CD4-positive, alpha-beta T cell treated with Interleukin-10 for 1 hour (primary cell): ENCODE measurements at regions not wholly inside any gene's neighbourhood (a gene's known extent, or its start where the extent isn't known, plus 50 kb on each side); places are given as distances from the start of the nearest gene placed in this dataset.

Experiments
- DNase-seq: peaks from one replicate; pipeline ENCODE4 v3.0.0-alpha.2; 2020

DNA sequence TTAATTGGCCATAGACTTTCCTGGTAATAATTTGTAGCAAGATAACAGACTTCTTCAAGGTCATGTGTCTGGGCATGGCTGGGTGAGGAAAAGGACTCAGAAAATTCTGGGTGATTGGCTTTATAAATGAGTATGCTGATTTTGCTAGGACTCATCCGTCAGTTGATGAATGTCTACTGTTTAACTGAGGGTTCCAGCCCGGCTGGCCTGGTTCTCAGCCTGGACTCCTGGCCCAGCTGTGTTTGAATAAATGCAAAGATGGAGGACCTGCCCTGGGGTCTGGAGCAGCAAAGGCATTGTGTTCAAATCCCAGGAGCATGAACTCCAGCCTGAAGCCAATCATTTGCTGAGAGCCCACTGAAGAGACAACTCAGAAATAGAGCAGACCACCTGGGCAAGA lies 323.2 kb downstream of the LRFN2 start:
- no peak for DNase-seq

DNA sequence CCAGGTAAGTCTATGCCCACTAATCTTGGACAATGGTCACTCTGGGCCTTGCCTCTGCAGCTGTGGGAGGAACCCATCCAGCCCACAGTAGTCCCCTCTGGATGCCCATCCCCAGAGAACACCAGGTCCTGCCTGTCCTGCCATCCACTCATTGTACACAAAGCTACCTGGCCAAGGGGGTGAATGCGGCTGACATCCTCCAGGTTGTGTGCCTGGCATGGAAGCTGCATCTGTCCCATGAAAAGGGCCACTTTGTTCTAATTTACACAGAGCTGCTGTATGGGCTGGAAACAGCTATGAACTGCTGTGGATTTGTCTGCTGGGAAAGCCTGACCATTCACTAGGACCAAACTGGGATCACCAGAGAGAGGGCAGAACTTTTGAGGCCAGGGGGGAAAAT lies 324.8 kb downstream of the LRFN2 start:
- DNase-seq: no peak

- no peak for DNase-seq
Observed at GRCh38 chr6:40258531-40258930, 324.3 kb upstream of the MOCS1 start.

DNA sequence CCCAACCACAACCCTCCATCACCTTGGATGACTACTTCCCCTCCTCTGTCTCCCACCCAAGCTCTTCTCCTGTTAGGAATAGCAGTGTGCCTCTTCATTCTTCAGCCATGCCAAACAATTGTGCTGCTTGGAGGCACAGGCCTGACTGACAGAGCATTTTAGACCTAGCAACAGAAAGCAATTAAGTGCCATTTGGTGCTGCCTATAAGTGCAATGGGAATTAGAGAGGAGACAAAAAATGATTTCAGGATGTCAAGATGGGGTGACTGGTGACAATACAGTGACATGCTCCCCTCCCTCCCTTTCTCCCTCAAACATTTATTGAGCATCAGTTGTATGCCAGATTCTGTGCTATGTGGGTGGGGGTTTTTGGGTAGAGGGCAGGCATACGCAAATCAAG lies 322.6 kb upstream of the MOCS1 start:
- DNase-seq: no peak

- DNase-seq: no peak
Observed at GRCh38 chr6:40256224-40256623, 322.0 kb upstream of the MOCS1 start.

DNA sequence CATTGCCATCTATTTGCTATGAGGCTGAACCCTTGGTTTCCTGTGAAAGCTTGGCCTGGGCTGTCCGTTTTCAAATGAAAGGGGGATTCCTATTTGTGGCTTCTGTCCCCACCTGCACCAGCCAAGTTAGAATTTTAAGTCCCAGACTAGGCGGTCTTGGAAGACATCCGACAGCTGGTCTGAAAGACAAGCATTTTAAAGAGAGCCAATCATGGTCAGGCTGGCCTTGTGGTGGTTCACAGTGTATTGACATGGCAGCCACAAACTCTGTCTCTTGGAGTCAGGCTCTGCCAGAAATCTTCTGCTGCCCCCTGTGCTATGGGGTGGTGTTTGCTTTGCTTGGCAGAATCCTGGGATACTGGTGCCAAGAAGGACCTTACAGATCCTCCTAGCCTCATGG lies 319.2 kb upstream of the MOCS1 start:
- DNase-seq: no peak

- DNase-seq: no peak
Observed at GRCh38 chr6:40252531-40253258, 318.4 kb upstream of the MOCS1 start.

GRCh38 chr6:40251637-40252300 lies 317.5 kb upstream of the MOCS1 start:
- no peak for DNase-seq

- DNase-seq: no peak
Observed at GRCh38 chr6:40249935-40250334, 315.7 kb upstream of the MOCS1 start.

GRCh38 chr6:40247516-40248115 lies 313.4 kb upstream of the MOCS1 start:
- DNase-seq: no peak

- DNase-seq: no peak
Observed at GRCh38 chr6:40244699-40245098, 310.4 kb upstream of the MOCS1 start.

DNA sequence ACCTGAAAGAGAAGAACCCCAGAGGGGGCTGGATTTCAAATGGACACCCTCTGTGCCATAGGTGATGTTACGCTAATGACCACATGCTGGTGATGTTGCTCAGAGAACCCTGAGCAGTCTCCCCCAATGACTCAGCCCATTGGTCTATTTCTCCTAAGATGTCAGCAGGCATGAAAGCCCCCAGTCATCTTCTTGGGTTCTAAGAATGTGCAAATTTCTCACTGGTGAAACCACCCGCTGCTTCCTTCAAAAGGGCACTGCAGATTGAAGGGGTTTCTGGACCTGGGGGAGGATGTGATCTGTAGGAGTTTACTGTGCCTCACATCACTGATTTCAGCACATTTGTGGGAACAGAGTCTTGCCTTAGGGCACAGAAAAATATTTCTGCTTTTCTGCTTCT lies 298.4 kb upstream of the MOCS1 start:
- DNase-seq: no peak

DNA sequence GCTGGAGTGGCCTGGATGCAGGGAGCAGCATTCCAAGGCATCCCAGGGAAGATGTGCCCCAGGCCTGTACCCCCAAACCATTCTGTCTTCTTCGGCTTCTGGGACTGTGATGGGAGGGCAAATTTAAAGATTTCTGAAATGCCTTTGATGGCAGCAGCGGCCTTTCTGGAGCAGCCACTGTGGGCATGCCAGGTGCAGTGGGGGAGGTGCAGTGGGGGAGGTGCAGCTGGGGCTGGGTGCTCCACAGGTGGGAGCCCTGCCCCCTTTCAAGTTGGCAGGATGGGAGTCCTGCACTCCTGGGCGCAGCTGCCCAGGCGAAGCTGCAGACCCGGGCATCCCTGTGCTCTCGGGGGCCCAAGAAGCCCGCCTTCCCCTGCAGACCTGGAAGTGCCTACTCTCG lies 293.5 kb upstream of the MOCS1 start:
- no peak for DNase-seq

- no peak for DNase-seq
Observed at GRCh38 chr6:40222354-40222753, 288.1 kb upstream of the MOCS1 start.

DNA sequence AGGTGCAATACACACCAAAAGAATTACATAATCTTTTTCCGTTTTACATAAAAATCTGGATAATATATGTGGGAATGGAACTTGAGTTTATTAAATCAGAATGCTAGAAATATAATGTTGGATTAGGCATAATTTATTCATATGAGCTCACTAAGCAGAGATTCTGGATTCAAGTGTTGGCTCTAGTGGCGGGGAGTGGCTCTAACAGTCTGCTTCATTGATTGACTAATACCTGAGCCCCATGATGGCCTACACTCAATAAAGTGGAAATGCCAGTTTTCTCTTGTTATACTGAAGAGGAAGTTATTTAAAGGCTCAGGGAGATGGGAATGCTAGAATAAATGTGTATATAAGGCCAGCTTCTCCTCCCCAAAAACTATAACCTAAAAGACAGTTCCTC lies 285.5 kb upstream of the MOCS1 start:
- DNase-seq: no peak

- DNase-seq: no peak
Observed at GRCh38 chr6:40210628-40211056, 276.4 kb upstream of the MOCS1 start.

DNA sequence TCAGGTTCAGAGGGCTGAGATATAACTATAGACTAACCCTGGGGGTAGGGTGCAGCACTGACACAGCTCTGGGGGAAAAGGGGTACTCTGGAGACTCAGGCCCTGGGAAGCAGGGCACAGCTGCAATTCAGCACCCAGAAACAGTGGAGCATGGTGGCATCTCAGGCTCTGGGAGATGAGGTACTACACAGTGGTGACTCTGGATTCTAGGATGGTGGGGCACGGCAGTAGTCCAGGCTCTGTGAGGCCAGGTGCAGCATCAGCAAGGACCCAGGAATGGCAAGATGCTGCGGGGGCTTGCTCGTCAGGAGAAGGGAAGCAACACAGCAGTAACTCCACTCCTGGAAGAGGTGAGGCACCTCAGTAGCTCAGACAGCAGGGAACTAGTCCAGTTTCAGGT lies 271.5 kb upstream of the MOCS1 start:
- no peak for DNase-seq

GRCh38 chr6:40205004-40205403 lies 270.7 kb upstream of the MOCS1 start:
- no peak for DNase-seq

DNA sequence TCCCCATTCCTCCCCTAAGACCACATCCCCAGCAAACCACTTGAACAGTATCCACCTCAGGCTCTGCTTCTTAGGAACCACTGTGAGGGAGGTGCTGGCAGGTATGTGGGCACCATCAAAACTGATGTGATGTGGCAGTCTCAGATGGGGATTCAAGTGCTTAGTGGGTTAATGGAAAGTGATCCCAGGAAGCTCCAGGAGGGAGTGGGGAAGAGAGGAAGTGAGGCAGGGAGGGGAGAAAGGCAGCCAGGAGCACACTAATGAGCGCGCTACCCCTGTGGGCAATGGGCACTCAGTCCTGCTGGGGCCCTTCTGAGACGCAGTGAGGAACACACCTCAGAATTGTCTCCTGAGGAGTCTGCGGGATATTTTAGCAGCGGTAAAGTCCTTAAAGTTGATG lies 263.1 kb upstream of the MOCS1 start:
- DNase-seq: no peak

- no peak for DNase-seq
Observed at GRCh38 chr6:40196135-40196518, 261.9 kb upstream of the MOCS1 start.

DNA sequence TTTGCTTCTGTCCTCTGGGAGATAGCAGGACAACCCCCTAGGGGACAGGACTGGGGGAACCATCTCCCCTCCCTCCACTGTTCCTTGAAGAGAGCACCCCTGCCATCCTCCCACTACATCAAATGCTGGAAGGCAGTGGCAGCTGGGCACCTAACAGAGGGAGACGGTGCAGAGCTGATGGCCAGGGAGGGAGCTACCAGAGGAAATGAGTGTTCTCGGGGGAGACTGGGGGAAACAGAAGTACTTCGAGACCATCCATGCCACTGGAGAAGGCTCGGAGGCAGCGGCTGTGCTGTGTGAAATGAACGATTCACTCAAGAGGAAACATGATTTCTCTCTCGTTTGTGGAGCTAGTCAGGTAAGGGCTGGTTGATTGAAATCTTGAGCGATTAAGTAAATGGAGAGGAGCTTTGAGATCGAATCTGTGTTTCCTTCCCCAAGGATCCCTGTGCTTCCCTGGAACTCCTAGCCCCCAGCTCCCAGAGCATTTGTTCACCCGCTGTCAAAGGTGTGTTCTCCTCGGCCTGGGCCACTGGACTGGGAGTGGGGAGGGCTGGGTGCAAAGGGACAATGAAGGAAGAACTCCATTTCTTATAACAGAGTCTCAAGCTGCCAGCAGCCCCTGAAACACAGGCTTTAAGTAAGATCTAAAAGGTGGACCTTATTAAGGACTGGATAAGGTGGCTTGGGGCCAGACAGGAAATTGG lies 261.3 kb upstream of the MOCS1 start:
- DNase-seq: no peak

DNA sequence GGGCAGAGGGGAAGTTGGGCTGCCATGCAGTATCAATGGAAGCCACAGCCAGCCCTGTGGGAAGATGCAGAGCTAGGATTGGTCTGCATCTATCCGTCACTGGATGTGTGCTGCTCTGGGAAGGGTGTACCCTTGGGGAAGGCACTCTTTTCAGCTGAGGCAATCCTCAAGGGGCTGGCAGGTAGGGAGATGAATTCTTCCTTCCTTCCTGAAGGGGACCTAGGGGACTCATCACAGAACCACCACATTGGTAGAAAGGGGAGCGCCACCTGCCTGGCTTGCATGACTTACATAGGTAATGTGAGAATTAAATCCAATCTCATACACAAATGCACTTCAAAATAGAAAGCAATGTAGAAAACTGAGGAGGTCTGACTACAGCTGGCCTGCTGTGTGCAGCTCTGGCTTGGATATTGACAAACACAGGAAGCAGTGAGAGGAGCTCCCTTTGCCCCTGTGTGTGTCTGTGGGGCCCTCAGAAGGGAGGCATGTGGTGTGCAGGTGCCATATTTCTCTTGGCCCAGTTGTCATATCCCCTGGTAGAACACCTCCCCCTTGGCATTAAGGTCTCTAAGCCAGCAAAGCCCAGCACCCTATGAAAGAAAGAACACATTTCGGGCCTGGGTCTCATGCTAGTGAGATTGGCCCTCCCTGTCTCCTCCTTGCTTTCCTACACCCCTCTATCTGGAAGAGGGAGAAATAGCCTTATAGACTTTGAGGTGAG lies 260.3 kb upstream of the MOCS1 start:
- DNase-seq: no peak

DNA sequence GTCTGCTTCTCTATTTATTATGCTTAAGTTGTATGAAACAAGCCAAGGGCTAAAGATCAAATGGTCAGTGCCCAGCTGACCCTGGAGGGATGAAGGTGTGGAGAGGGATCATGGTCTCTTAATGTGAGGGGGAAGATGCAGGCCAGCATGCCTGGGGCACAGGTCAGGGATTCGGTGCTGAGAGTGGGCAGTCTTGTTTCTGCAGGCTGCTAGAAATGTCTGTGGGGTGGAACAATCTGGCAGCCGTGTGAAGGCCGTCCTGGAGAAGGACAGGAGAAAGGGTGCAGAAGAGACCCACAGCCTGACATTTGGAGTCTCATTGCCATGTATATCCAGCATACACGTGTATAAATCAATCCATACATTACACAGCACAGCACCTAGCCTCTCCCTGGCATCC lies 258.3 kb upstream of the MOCS1 start:
- no peak for DNase-seq
